Mesendoderm (in vitro differentiated cells): ENCODE measurements at regions not wholly inside any gene's neighbourhood (a gene's known extent, or its start where the extent isn't known, plus 50 kb on each side); places are given as distances from the start of the nearest gene placed in this dataset.

Experiments used
- DNase-seq: peaks from one replicate; pipeline ENCODE4 v3.0.0; 2013
- H2AK5ac ChIP-seq: 2 replicates; pipeline ENCODE4 v1.6.1; 2013; ENCODE audit warnings: low read length, inconsistent platforms
- H2BK120ac ChIP-seq: 2 replicates; pipeline ENCODE4 v1.6.1; 2013; ENCODE audit warnings: low read depth, mild to moderate bottlenecking, low read length, moderate library complexity, mixed read lengths
- H2BK15ac ChIP-seq: replicated peaks from 2 replicates; pipeline ENCODE4 v1.6.1; 2013; ENCODE audit warnings: low read depth, mild to moderate bottlenecking, moderate library complexity
- H2BK5ac ChIP-seq: 2 replicates; pipeline ENCODE4 v1.6.1; 2013; ENCODE audit warnings: low read length, inconsistent platforms
- H3K18ac ChIP-seq: 2 replicates; pipeline ENCODE4 v1.6.1; 2013; ENCODE audit warnings: mild to moderate bottlenecking, low read length, mixed read lengths
- H3K23ac ChIP-seq: one replicate; pipeline ENCODE4 v1.6.1; 2013; ENCODE audit warnings: low read length
- H3K27ac ChIP-seq: 2 replicates; pipeline ENCODE4 v1.5.1; 2013; ENCODE audit warnings: low read depth, mild to moderate bottlenecking, inconsistent platforms, low read length, moderate library complexity
- H3K27me3 ChIP-seq: 2 replicates; pipeline ENCODE4 v1.6.1; 2013; ENCODE audit warnings: low read length, control low read depth, mild to moderate bottlenecking, inconsistent platforms; ENCODE audit not compliant: insufficient read depth, poor library complexity
- H3K36me3 ChIP-seq: 2 replicates; pipeline ENCODE4 v1.6.1; 2013; ENCODE audit warnings: low read length, inconsistent platforms; ENCODE audit not compliant: control insufficient read depth, insufficient read depth
- H3K4ac ChIP-seq: one replicate; pipeline ENCODE4 v1.6.1; 2013; ENCODE audit warnings: low read depth, mild to moderate bottlenecking, low read length, moderate library complexity
- H3K4me1 ChIP-seq: 2 replicates; pipeline ENCODE4 v1.6.1; 2013; ENCODE audit warnings: low read depth, low read length, inconsistent platforms; ENCODE audit not compliant: control insufficient read depth
- H3K4me2 ChIP-seq: 2 replicates; pipeline ENCODE4 v1.6.1; 2013; ENCODE audit warnings: low read length
- H3K4me3 ChIP-seq: 2 replicates; pipeline ENCODE4 v1.5.1; 2013; ENCODE audit warnings: mild to moderate bottlenecking, low read length
- H3K56ac ChIP-seq: one replicate; pipeline ENCODE4 v1.6.1; 2013; ENCODE audit warnings: low read length
- H3K79me1 ChIP-seq: 2 replicates; pipeline ENCODE4 v1.6.1; 2013; ENCODE audit warnings: low read length, inconsistent platforms
- H3K79me2 ChIP-seq: 2 replicates; pipeline ENCODE4 v1.6.1; 2013; ENCODE audit warnings: mild to moderate bottlenecking, low read length; ENCODE audit not compliant: control insufficient read depth, insufficient read depth
- H3K9ac ChIP-seq: 2 replicates; pipeline ENCODE4 v1.6.1; 2013; ENCODE audit warnings: low read length, inconsistent platforms
- H4K5ac ChIP-seq: one replicate; pipeline ENCODE4 v1.6.1; 2013; ENCODE audit warnings: low read length
- H4K8ac ChIP-seq: one replicate; pipeline ENCODE4 v1.6.1; 2013; ENCODE audit warnings: low read depth, mild to moderate bottlenecking, control low read depth, low read length, moderate library complexity
- WGBS: extraction: QIAGEN DNeasy Blood & Tissue Kit; methylation state at CpG from one replicate; pipeline ENCODE4 v1.1.7; 2013; ENCODE audit warnings: low lambda C conversion rate, missing lambda C conversion rate; ENCODE audit not compliant: insufficient coverage; ENCODE audit errors: extremely low coverage; 5-methylcytosine and 5-hydroxymethylcytosine counted together

GRCh38 chr11:116061322-116061721 lies 557.1 kb upstream of the CADM1 start:
- H2BK120ac ChIP-seq, result no peak overlapping the region
- H2BK15ac ChIP-seq, result no peak overlapping the region
- H3K56ac ChIP-seq, result no peak overlapping the region
- H3K23ac ChIP-seq, result no peak overlapping the region
- H3K9ac ChIP-seq, result no peak overlapping the region
- peak overlapping the region; percentile 57 for H2AK5ac ChIP-seq
- DNase-seq, result no peak
- H3K4ac ChIP-seq, result peak overlapping the region; percentile 40
- H3K4me3 ChIP-seq, result no peak overlapping the region
- no peaks in the 10 kb centered on the region for H3K79me1 ChIP-seq
- no peak overlapping the region for H3K27ac ChIP-seq
- no peaks in the 10 kb centered on the region for H3K36me3 ChIP-seq
- H4K5ac ChIP-seq, result no peak overlapping the region
- no CpG with 5 or more reads among the region's 4 CpGs for whole genome bisulfite sequencing
- H3K27me3 ChIP-seq, result no peaks in the 10 kb centered on the region
- H3K4me1 ChIP-seq, result peaks cover 9% of the 10 kb centered on the region
- no peak overlapping the region for H3K18ac ChIP-seq
- no peak overlapping the region for H3K4me2 ChIP-seq
- H2BK5ac ChIP-seq, result peak overlapping the region; percentile 44
- H4K8ac ChIP-seq, result no peak overlapping the region
- no peaks in the 10 kb centered on the region for H3K79me2 ChIP-seq

DNA sequence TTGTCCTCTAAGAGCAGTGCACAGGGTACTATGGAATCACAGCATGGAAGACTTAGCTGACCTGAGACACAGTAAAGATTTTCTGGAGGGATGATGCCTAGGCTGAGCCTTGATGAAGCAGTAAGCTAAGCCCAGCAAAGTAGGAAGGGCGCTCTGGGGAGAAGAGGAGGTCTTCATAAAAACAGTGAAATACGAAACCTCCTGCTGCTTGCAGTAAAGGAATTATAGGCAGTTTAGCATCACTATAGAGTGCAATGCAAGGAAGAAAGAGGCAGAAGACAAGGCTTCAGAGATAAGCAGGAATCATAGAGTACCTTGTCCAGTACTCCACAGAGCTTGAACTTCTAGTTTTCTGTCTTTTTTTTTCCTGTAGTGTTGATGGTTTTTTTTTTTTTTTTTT lies 555.7 kb upstream of the CADM1 start:
- no peak overlapping the region for H2AK5ac ChIP-seq
- H3K36me3 ChIP-seq, result no peaks in the 10 kb centered on the region
- no peak overlapping the region for H4K8ac ChIP-seq
- H3K4me1 ChIP-seq, result peaks cover 9% of the 10 kb centered on the region
- no peak overlapping the region for H3K4me3 ChIP-seq
- no peak overlapping the region for H3K4me2 ChIP-seq
- no peak for DNase-seq
- no peak overlapping the region for H4K5ac ChIP-seq
- H2BK15ac ChIP-seq, result no peak overlapping the region
- no peaks in the 10 kb centered on the region for H3K79me2 ChIP-seq
- no peak overlapping the region for H3K23ac ChIP-seq
- no peak overlapping the region for H2BK5ac ChIP-seq
- no peak overlapping the region for H3K18ac ChIP-seq
- no peak overlapping the region for H3K9ac ChIP-seq
- no peak overlapping the region for H2BK120ac ChIP-seq
- no peak overlapping the region for H3K4ac ChIP-seq
- no peaks in the 10 kb centered on the region for H3K27me3 ChIP-seq
- no peaks in the 10 kb centered on the region for H3K79me1 ChIP-seq
- WGBS, result no CpG with 5 or more reads among the region's 2 CpGs
- H3K56ac ChIP-seq, result peak overlapping the region; percentile 39
- H3K27ac ChIP-seq, result no peak overlapping the region

DNA sequence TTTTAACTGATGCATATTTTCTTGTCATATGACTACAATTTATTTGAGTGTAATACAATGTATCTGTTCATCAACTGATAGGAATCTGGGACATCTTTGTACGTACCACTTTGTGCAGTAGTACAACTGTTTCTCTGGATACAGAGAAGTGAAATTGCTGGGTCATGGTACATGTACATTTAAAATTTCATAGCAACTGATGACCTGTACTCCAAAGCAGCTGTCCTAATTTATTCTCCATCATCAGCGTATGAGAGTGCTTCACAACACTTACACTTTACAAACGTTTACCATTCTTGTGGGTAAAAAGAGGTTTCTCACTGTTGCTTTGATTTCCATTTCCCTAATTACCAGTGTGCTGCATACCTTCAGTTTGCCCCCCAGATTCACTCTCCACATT lies 552.8 kb upstream of the CADM1 start:
- no peak overlapping the region for H4K8ac ChIP-seq
- H3K4me1 ChIP-seq, result peaks cover 10% of the 10 kb centered on the region
- H3K79me1 ChIP-seq, result no peaks in the 10 kb centered on the region
- H3K4me3 ChIP-seq, result no peak overlapping the region
- no peaks in the 10 kb centered on the region for H3K36me3 ChIP-seq
- H2BK5ac ChIP-seq, result no peak overlapping the region
- no peak overlapping the region for H2BK15ac ChIP-seq
- no peak overlapping the region for H3K9ac ChIP-seq
- H3K18ac ChIP-seq, result no peak overlapping the region
- H3K56ac ChIP-seq, result no peak overlapping the region
- H2BK120ac ChIP-seq, result no peak overlapping the region
- H3K23ac ChIP-seq, result no peak overlapping the region
- H3K27ac ChIP-seq, result no peak overlapping the region
- H3K4me2 ChIP-seq, result no peak overlapping the region
- H3K4ac ChIP-seq, result no peak overlapping the region
- no CpG with 5 or more reads among the region's 3 CpGs for WGBS
- no peaks in the 10 kb centered on the region for H3K79me2 ChIP-seq
- no peaks in the 10 kb centered on the region for H3K27me3 ChIP-seq
- DNase-seq, result no peak
- no peak overlapping the region for H2AK5ac ChIP-seq
- no peak overlapping the region for H4K5ac ChIP-seq

DNA sequence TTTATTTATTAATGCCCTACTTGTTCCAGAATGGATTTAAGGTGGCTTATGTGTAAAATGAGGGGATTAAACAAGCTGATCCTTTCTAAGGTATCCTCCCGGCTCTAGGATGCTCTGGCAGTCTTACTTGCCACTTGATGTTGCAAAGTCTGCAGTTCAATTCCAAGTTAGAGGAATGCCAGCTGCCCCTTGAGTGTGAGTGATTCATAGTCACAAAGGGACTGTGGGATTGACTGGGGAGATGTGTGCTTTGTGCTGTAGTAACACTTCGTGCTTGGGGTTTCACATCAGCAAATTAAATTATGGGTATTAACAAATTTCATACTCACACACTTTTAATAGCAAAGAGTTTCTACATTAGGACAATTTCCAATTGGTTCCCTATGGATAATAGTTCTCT lies 550.8 kb upstream of the CADM1 start:
- no peak overlapping the region for H3K18ac ChIP-seq
- H3K4me2 ChIP-seq, result no peak overlapping the region
- H3K36me3 ChIP-seq, result no peaks in the 10 kb centered on the region
- no peaks in the 10 kb centered on the region for H3K79me1 ChIP-seq
- H3K56ac ChIP-seq, result no peak overlapping the region
- H4K5ac ChIP-seq, result no peak overlapping the region
- H2AK5ac ChIP-seq, result no peak overlapping the region
- no peak for DNase-seq
- no peak overlapping the region for H3K4ac ChIP-seq
- no peak overlapping the region for H3K27ac ChIP-seq
- H4K8ac ChIP-seq, result no peak overlapping the region
- H2BK15ac ChIP-seq, result no peak overlapping the region
- H3K4me3 ChIP-seq, result no peak overlapping the region
- WGBS, result no CpG with 5 or more reads among the region's 2 CpGs
- H2BK120ac ChIP-seq, result no peak overlapping the region
- H3K79me2 ChIP-seq, result no peaks in the 10 kb centered on the region
- H2BK5ac ChIP-seq, result no peak overlapping the region
- no peak overlapping the region for H3K23ac ChIP-seq
- H3K9ac ChIP-seq, result no peak overlapping the region
- H3K4me1 ChIP-seq, result peaks cover 6% of the 10 kb centered on the region
- H3K27me3 ChIP-seq, result no peaks in the 10 kb centered on the region

DNA sequence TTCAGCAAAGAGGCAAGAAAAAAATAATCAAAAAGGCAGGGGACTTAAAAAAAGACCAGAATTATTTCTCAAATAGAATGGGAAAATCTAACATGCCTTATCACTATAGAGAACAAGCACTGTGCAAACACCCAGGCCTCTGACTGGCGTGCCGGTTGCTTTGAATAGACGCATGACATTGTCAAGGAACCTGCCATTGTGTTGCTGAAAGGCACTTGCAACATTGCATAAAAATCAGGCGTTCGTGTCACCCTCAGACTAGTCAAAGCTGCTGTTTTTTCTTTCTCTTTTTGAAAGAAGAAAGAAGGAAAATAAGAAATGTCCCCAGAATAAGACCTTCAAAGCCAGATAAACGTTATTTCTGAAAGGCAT lies 549.3 kb upstream of the CADM1 start:
- no peak overlapping the region for H4K5ac ChIP-seq
- no peak overlapping the region for H3K27ac ChIP-seq
- H2BK15ac ChIP-seq, result no peak overlapping the region
- no peak overlapping the region for H2BK5ac ChIP-seq
- H3K56ac ChIP-seq, result no peak overlapping the region
- no peaks in the 10 kb centered on the region for H3K79me1 ChIP-seq
- H3K18ac ChIP-seq, result no peak overlapping the region
- H4K8ac ChIP-seq, result no peak overlapping the region
- no peak overlapping the region for H3K4ac ChIP-seq
- DNase-seq, result no peak
- H3K27me3 ChIP-seq, result no peaks in the 10 kb centered on the region
- peaks cover 3% of the 10 kb centered on the region for H3K4me1 ChIP-seq
- no peak overlapping the region for H3K9ac ChIP-seq
- no peak overlapping the region for H2AK5ac ChIP-seq
- no peaks in the 10 kb centered on the region for H3K79me2 ChIP-seq
- no peak overlapping the region for H2BK120ac ChIP-seq
- H3K23ac ChIP-seq, result no peak overlapping the region
- H3K4me2 ChIP-seq, result no peak overlapping the region
- no peaks in the 10 kb centered on the region for H3K36me3 ChIP-seq
- WGBS, result no CpG with 5 or more reads among the region's 6 CpGs
- no peak overlapping the region for H3K4me3 ChIP-seq

- DNase-seq, result no peak
- no CpG with 5 or more reads among the region's 15 CpGs for WGBS
- Histone ChIP-seq H3K56ac (no peak overlapping the region), H3K27me3 (no peaks in the 10 kb centered on the region), H3K18ac (no peak overlapping the region), H3K27ac (no peak overlapping the region), H3K9ac (no peak overlapping the region), H4K8ac (no peak overlapping the region), H3K36me3 (no peaks in the 10 kb centered on the region), H2BK120ac (no peak overlapping the region), H4K5ac (no peak overlapping the region), H2BK15ac (no peak overlapping the region), H3K4me1 (peaks cover 3% of the 10 kb centered on the region), H2AK5ac (no peak overlapping the region), H3K4me3 (no peak overlapping the region), H3K23ac (no peak overlapping the region), H3K4ac (no peak overlapping the region), H3K4me2 (no peak overlapping the region), H3K79me1 (no peaks in the 10 kb centered on the region), H2BK5ac (no peak overlapping the region), H3K79me2 (no peaks in the 10 kb centered on the region)
Observed at GRCh38 chr11:116052603-116053547, 548.7 kb upstream of the CADM1 start.
